OCI-LY3 (cell line): ENCODE measurements at regions not wholly inside any gene's neighbourhood (a gene's known extent, or its start where the extent isn't known, plus 50 kb on each side); places are given as distances from the start of the nearest gene placed in this dataset.

ENCODE experiments used
- CTCF ChIP-seq: fragments of 200-600, 300-600 bp; sonication (generic); IDR thresholded peaks from 2 replicates; pipeline ENCODE4 v1.5.1; 2014; ENCODE audit warnings: antibody characterized with exemption, low read length, low read depth
- EZH2phosphoT487 ChIP-seq: fragments of 200-600 bp; shearing (Covaris generic); IDR thresholded peaks from 2 replicates; pipeline ENCODE4 v1.6.1; 2018; ENCODE audit warnings: antibody characterized with exemption, mixed run types, low read depth

- TF ChIP-seq CTCF = no peak
- no peak for TF ChIP-seq EZH2phosphoT487
These were observed 61.5 kb upstream of the NANOS1 start for GRCh38 chr10:118968060-118968459.
